Loucy (cell line): ENCODE measurements at regions not wholly inside any gene's neighbourhood (a gene's known extent, or its start where the extent isn't known, plus 50 kb on each side); places are given as distances from the start of the nearest gene placed in this dataset.

Experiments used
- EZH2phosphoT487 ChIP-seq: fragments of 200-600 bp; IDR thresholded peaks from 2 replicates; pipeline ENCODE4 v1.6.1; 2018; ENCODE audit warnings: antibody characterized with exemption, mild to moderate bottlenecking, moderate library complexity, borderline replicate concordance
- TF ChIP-seq, protein P1 (sequence below): fragments of 200-600 bp; sonication (generic); conservative IDR thresholded peaks from 2 replicates; pipeline ENCODE4 v1.5.1; 2014; ENCODE audit warnings: mild to moderate bottlenecking, antibody characterized with exemption, low read length

DNA sequence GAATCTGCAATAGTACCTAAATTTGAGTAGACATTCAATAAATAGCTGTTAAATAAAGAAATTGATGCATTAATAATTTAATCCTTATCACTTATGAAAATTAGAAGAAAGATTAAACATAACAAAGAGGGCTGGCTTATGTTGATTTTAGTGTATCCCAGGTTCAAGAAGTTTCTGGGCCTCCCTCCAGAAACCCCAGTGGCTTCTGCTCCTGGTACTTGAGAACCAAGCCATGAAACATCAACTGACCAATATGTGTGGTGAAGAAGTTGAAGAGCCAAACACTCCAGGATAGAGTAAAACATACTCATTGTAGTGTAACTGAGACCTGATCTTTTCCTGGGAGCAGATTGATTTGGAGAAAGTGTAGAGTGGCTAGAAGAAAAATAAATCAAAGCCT lies 1465.7 kb upstream of the PIK3C3 start:
- TF ChIP-seq, protein P1, sequence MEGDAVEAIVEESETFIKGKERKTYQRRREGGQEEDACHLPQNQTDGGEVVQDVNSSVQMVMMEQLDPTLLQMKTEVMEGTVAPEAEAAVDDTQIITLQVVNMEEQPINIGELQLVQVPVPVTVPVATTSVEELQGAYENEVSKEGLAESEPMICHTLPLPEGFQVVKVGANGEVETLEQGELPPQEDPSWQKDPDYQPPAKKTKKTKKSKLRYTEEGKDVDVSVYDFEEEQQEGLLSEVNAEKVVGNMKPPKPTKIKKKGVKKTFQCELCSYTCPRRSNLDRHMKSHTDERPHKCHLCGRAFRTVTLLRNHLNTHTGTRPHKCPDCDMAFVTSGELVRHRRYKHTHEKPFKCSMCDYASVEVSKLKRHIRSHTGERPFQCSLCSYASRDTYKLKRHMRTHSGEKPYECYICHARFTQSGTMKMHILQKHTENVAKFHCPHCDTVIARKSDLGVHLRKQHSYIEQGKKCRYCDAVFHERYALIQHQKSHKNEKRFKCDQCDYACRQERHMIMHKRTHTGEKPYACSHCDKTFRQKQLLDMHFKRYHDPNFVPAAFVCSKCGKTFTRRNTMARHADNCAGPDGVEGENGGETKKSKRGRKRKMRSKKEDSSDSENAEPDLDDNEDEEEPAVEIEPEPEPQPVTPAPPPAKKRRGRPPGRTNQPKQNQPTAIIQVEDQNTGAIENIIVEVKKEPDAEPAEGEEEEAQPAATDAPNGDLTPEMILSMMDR: no peak
- no peak for TF ChIP-seq EZH2phosphoT487
